ENCODE measurements at regions not wholly inside any gene's neighbourhood (a gene's known extent, or its start where the extent isn't known, plus 50 kb on each side); places are given as distances from the start of the nearest gene placed in this dataset.

DNA sequence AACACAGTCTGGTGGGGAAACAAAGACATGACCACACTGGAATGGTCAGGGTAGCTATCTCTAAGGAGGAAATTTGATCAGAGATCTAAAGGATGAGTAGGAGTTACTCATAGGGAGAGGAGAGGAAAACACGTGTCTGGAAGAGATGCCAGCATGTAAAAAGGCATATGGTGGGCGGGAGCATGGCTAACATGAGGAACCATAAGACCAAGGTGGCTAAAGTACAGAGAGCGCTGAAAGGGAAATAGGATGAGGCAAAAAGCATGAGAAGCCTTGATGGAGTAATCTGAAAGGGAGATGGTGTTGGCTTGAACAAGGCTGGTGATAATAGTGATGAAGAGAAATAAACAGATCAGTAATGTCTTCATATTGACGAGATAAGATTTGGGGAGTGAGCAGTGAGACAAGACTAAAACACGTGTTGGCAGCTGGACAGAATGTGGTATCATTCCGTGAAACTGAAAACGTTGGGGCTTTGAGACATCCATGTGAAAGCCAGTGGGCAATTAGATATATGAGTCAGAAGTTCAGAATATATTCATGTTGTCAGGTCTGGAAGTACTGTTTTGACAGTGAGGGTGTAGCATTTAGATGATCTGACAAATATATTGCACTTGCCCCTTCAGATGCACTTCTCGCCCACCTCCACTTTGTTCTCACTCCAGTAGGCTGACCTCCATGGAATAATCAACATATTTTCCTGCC, 209.1 kb upstream of the KCNN2 start (continued):
- TF ChIP-seq JUNB (IDR thresholded peaks at IDR 0.05; ENCODE audit: unreplicated experiment) (no peak), STAT1 (IDR thresholded peaks at IDR 0.05; ENCODE audit: unreplicated experiment) (no peak)

DNA sequence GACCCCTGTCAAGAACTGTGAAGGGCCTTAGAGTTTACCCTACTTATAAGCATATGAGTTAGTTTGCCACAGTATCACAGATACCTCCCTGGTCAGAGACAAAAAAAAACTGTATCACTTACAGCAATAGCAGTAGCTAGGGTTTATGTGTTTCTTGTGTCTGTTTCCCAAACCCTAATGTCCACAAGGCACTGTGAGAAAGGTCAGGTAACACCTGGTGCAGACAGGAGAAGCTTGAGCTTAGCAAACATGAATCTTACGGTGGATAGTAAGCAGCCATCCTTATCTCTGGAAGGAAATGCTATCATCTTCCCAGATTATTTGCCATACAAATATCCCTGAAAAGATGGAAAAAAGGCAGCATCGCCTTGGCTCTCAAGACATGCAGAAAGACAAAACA, 208.5 kb upstream of the KCNN2 start:
- no peak overlapping the region for H3K4me3 Mint-ChIP-seq
- TF ChIP-seq, protein P1, sequence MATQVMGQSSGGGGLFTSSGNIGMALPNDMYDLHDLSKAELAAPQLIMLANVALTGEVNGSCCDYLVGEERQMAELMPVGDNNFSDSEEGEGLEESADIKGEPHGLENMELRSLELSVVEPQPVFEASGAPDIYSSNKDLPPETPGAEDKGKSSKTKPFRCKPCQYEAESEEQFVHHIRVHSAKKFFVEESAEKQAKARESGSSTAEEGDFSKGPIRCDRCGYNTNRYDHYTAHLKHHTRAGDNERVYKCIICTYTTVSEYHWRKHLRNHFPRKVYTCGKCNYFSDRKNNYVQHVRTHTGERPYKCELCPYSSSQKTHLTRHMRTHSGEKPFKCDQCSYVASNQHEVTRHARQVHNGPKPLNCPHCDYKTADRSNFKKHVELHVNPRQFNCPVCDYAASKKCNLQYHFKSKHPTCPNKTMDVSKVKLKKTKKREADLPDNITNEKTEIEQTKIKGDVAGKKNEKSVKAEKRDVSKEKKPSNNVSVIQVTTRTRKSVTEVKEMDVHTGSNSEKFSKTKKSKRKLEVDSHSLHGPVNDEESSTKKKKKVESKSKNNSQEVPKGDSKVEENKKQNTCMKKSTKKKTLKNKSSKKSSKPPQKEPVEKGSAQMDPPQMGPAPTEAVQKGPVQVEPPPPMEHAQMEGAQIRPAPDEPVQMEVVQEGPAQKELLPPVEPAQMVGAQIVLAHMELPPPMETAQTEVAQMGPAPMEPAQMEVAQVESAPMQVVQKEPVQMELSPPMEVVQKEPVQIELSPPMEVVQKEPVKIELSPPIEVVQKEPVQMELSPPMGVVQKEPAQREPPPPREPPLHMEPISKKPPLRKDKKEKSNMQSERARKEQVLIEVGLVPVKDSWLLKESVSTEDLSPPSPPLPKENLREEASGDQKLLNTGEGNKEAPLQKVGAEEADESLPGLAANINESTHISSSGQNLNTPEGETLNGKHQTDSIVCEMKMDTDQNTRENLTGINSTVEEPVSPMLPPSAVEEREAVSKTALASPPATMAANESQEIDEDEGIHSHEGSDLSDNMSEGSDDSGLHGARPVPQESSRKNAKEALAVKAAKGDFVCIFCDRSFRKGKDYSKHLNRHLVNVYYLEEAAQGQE (IDR thresholded peaks at IDR 0.05; ENCODE audit: unreplicated experiment), result no peak
- no peak for TF ChIP-seq NANOG (IDR thresholded peaks at IDR 0.05; ENCODE audit: borderline replicate concordance)
- H3K4me3 ChIP-seq, result no peak overlapping the region
- no peak overlapping the region for H3K27ac Mint-ChIP-seq
- ATAC-seq (no peak), DNase-seq (ENCODE audit: low spot score) (no peak)
- no peaks in the 10 kb centered on the region for H3K27me3 Mint-ChIP-seq (ENCODE audit: insufficient read depth, low read depth, poor library complexity)
- H3K9me3 Mint-ChIP-seq, result peaks cover 37% of the 10 kb centered on the region
- no peaks in the 10 kb centered on the region for H3K9me2 ChIP-seq (ENCODE audit: insufficient read depth)
- no peaks in the 10 kb centered on the region for H3F3A ChIP-seq (replicated peaks; ENCODE audit: low read depth)
- no peak overlapping the region for H3K4me2 ChIP-seq
- no peaks in the 10 kb centered on the region for H4K20me1 ChIP-seq (replicated peaks; ENCODE audit: insufficient read depth)
- H3K27ac ChIP-seq (ENCODE audit: low read depth), result no peak overlapping the region
- H2AFZ ChIP-seq, result no peak overlapping the region
- peaks cover 21% of the 10 kb centered on the region for H3K36me3 Mint-ChIP-seq (ENCODE audit: low read depth)
- no peaks in the 10 kb centered on the region for H3K27me3 ChIP-seq (ENCODE audit: insufficient read depth)
- no peaks in the 10 kb centered on the region for H3K4me1 ChIP-seq (ENCODE audit: insufficient read depth)
- H3K4me1 Mint-ChIP-seq, result no peaks in the 10 kb centered on the region
- no peaks in the 10 kb centered on the region for H3K79me2 ChIP-seq (replicated peaks; ENCODE audit: insufficient read depth)
- no peaks in the 10 kb centered on the region for H3K36me3 ChIP-seq (ENCODE audit: insufficient read depth)

DNA sequence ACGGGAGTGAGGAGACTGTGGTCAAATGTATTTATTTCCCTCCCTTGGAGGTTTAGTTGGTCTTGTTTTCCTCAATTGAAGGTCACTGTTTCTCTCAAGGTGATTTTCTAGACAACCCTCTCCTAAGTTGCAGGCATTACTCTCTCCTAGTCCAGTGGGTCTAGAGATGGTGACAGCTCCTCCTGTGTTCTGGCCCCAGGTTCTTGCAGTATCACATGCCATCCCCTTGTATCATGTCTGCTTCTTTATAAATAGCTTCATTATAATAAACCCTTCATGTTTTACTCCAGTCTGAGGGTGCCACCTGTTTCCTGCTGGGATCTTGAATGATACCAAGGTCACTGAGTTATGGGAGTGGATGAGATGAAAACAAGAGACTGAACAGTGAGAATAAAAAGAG, 208.0 kb upstream of the KCNN2 start:
- H3K4me3 Mint-ChIP-seq, result no peak overlapping the region
- H3K36me3 Mint-ChIP-seq (ENCODE audit: low read depth), result peaks cover 17% of the 10 kb centered on the region; the same call in 2 of the 3 replicates
- no peak overlapping the region for H3K27ac ChIP-seq (ENCODE audit: low read depth)
- H2AFZ ChIP-seq, result no peak overlapping the region
- H3F3A ChIP-seq (replicated peaks; ENCODE audit: low read depth), result no peaks in the 10 kb centered on the region
- no peaks in the 10 kb centered on the region for H4K20me1 ChIP-seq (replicated peaks; ENCODE audit: insufficient read depth)
- H3K36me3 ChIP-seq (ENCODE audit: insufficient read depth), result no peaks in the 10 kb centered on the region
- H3K79me2 ChIP-seq (replicated peaks; ENCODE audit: insufficient read depth), result no peaks in the 10 kb centered on the region
- ATAC-seq, result no peak
- no peak for DNase-seq (ENCODE audit: low spot score)
- no peaks in the 10 kb centered on the region for H3K4me1 Mint-ChIP-seq
- H3K27me3 Mint-ChIP-seq (ENCODE audit: insufficient read depth, low read depth, poor library complexity), result no peaks in the 10 kb centered on the region
- no peak overlapping the region for H3K4me2 ChIP-seq
- H3K27ac Mint-ChIP-seq, result no peak overlapping the region
- no peak overlapping the region for H3K4me3 ChIP-seq
- H3K9me2 ChIP-seq (ENCODE audit: insufficient read depth), result no peaks in the 10 kb centered on the region
- no peaks in the 10 kb centered on the region for H3K4me1 ChIP-seq (ENCODE audit: insufficient read depth)
- H3K9me3 Mint-ChIP-seq, result peaks cover 32% of the 10 kb centered on the region
- no peaks in the 10 kb centered on the region for H3K27me3 ChIP-seq (ENCODE audit: insufficient read depth)
- TF ChIP-seq NANOG (IDR thresholded peaks at IDR 0.05; ENCODE audit: borderline replicate concordance) (no peak), JUNB (IDR thresholded peaks at IDR 0.05; ENCODE audit: unreplicated experiment) (no peak), ZNF114 (CRISPR knock-in tag; IDR thresholded peaks at IDR 0.05) (no peak), ZNF331 (CRISPR knock-in tag; IDR thresholded peaks at IDR 0.05; ENCODE audit: low read depth) (no peak)
- TF ChIP-seq, protein P2, sequence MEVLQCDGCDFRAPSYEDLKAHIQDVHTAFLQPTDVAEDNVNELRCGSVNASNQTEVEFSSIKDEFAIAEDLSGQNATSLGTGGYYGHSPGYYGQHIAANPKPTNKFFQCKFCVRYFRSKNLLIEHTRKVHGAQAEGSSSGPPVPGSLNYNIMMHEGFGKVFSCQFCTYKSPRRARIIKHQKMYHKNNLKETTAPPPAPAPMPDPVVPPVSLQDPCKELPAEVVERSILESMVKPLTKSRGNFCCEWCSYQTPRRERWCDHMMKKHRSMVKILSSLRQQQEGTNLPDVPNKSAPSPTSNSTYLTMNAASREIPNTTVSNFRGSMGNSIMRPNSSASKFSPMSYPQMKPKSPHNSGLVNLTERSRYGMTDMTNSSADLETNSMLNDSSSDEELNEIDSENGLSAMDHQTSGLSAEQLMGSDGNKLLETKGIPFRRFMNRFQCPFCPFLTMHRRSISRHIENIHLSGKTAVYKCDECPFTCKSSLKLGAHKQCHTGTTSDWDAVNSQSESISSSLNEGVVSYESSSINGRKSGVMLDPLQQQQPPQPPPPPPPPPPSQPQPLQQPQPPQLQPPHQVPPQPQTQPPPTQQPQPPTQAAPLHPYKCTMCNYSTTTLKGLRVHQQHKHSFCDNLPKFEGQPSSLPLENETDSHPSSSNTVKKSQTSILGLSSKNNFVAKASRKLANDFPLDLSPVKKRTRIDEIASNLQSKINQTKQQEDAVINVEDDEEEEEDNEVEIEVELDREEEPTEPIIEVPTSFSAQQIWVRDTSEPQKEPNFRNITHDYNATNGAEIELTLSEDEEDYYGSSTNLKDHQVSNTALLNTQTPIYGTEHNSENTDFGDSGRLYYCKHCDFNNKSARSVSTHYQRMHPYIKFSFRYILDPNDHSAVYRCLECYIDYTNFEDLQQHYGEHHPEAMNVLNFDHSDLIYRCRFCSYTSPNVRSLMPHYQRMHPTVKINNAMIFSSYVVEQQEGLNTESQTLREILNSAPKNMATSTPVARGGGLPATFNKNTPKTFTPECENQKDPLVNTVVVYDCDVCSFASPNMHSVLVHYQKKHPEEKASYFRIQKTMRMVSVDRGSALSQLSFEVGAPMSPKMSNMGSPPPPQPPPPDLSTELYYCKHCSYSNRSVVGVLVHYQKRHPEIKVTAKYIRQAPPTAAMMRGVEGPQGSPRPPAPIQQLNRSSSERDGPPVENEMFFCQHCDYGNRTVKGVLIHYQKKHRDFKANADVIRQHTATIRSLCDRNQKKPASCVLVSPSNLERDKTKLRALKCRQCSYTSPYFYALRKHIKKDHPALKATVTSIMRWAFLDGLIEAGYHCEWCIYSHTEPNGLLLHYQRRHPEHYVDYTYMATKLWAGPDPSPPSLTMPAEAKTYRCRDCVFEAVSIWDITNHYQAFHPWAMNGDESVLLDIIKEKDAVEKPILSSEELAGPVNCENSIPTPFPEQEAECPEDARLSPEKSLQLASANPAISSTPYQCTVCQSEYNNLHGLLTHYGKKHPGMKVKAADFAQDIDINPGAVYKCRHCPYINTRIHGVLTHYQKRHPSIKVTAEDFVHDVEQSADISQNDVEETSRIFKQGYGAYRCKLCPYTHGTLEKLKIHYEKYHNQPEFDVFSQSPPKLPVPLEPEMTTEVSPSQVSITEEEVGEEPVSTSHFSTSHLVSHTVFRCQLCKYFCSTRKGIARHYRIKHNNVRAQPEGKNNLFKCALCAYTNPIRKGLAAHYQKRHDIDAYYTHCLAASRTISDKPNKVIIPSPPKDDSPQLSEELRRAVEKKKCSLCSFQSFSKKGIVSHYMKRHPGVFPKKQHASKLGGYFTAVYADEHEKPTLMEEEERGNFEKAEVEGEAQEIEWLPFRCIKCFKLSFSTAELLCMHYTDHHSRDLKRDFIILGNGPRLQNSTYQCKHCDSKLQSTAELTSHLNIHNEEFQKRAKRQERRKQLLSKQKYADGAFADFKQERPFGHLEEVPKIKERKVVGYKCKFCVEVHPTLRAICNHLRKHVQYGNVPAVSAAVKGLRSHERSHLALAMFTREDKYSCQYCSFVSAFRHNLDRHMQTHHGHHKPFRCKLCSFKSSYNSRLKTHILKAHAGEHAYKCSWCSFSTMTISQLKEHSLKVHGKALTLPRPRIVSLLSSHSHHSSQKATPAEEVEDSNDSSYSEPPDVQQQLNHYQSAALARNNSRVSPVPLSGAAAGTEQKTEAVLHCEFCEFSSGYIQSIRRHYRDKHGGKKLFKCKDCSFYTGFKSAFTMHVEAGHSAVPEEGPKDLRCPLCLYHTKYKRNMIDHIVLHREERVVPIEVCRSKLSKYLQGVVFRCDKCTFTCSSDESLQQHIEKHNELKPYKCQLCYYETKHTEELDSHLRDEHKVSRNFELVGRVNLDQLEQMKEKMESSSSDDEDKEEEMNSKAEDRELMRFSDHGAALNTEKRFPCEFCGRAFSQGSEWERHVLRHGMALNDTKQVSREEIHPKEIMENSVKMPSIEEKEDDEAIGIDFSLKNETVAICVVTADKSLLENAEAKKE (CRISPR knock-in tag; IDR thresholded peaks at IDR 0.05), result no peak
- TF ChIP-seq, protein P3, sequence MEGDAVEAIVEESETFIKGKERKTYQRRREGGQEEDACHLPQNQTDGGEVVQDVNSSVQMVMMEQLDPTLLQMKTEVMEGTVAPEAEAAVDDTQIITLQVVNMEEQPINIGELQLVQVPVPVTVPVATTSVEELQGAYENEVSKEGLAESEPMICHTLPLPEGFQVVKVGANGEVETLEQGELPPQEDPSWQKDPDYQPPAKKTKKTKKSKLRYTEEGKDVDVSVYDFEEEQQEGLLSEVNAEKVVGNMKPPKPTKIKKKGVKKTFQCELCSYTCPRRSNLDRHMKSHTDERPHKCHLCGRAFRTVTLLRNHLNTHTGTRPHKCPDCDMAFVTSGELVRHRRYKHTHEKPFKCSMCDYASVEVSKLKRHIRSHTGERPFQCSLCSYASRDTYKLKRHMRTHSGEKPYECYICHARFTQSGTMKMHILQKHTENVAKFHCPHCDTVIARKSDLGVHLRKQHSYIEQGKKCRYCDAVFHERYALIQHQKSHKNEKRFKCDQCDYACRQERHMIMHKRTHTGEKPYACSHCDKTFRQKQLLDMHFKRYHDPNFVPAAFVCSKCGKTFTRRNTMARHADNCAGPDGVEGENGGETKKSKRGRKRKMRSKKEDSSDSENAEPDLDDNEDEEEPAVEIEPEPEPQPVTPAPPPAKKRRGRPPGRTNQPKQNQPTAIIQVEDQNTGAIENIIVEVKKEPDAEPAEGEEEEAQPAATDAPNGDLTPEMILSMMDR (conservative IDR thresholded peaks at IDR 0.05; ENCODE audit: low read depth in 2 of 2), result no peak
